Neural cell (in vitro differentiated cells): ENCODE measurements at regions not wholly inside any gene's neighbourhood (a gene's known extent, or its start where the extent isn't known, plus 50 kb on each side); places are given as distances from the start of the nearest gene placed in this dataset.

Experiments used
- EP300 ChIP-seq: fragments of 450-650 bp; conservative IDR thresholded peaks from 2 replicates; pipeline ENCODE4 v1.6.1; 2014; ENCODE audit warnings: antibody characterized with exemption, mild to moderate bottlenecking, moderate library complexity; ENCODE audit not compliant: poor library complexity, severe bottlenecking
- EZH2 ChIP-seq: fragments of 200-600, 300-800 bp; shearing (Covaris generic), sonication (generic); IDR thresholded peaks from 2 replicates; pipeline ENCODE4 v1.6.1; 2014; ENCODE audit warnings: antibody characterized with exemption, low read length, borderline replicate concordance, mild to moderate bottlenecking; ENCODE audit not compliant: insufficient read depth, poor library complexity, severe bottlenecking
- POLR2AphosphoS5 ChIP-seq: IDR thresholded peaks from 2 replicates; pipeline ENCODE4 v1.6.1; 2012
- RAD21 ChIP-seq: fragments of 450-650 bp; conservative IDR thresholded peaks from 2 replicates; pipeline ENCODE4 v1.6.1; 2014; ENCODE audit warnings: antibody characterized with exemption, mild to moderate bottlenecking, moderate library complexity
- TF ChIP-seq, protein P1 (sequence below): fragments of 450-650 bp; IDR thresholded peaks from 2 replicates; pipeline ENCODE4 v1.5.1; 2014; ENCODE audit warnings: antibody characterized with exemption, mild to moderate bottlenecking, moderate library complexity; ENCODE audit not compliant: poor library complexity, severe bottlenecking
- TF ChIP-seq, protein P2 (sequence below): IDR thresholded peaks from 2 replicates; pipeline ENCODE4 v1.6.1; 2012; ENCODE audit warnings: borderline replicate concordance

DNA sequence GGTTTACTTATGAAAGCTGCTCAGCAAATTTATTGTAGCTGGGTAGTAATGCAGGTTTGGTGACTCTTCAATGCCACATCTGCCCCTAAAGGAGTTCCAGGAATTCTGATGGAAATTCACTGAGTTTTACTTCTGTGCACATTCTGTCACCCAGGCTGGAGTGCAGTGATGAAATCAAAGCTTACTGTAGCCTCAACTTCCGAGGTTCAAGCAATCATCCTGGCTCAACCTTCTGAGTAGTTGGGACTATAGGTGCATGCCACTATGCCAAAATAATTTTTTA lies 150.6 kb upstream of the RUNX1 start:
- no peak for TF ChIP-seq RAD21
- TF ChIP-seq POLR2AphosphoS5, result no peak
- no peak for TF ChIP-seq EZH2
- TF ChIP-seq EP300, result no peak
- TF ChIP-seq, protein P1, sequence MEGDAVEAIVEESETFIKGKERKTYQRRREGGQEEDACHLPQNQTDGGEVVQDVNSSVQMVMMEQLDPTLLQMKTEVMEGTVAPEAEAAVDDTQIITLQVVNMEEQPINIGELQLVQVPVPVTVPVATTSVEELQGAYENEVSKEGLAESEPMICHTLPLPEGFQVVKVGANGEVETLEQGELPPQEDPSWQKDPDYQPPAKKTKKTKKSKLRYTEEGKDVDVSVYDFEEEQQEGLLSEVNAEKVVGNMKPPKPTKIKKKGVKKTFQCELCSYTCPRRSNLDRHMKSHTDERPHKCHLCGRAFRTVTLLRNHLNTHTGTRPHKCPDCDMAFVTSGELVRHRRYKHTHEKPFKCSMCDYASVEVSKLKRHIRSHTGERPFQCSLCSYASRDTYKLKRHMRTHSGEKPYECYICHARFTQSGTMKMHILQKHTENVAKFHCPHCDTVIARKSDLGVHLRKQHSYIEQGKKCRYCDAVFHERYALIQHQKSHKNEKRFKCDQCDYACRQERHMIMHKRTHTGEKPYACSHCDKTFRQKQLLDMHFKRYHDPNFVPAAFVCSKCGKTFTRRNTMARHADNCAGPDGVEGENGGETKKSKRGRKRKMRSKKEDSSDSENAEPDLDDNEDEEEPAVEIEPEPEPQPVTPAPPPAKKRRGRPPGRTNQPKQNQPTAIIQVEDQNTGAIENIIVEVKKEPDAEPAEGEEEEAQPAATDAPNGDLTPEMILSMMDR, result no peak
- TF ChIP-seq, protein P2, sequence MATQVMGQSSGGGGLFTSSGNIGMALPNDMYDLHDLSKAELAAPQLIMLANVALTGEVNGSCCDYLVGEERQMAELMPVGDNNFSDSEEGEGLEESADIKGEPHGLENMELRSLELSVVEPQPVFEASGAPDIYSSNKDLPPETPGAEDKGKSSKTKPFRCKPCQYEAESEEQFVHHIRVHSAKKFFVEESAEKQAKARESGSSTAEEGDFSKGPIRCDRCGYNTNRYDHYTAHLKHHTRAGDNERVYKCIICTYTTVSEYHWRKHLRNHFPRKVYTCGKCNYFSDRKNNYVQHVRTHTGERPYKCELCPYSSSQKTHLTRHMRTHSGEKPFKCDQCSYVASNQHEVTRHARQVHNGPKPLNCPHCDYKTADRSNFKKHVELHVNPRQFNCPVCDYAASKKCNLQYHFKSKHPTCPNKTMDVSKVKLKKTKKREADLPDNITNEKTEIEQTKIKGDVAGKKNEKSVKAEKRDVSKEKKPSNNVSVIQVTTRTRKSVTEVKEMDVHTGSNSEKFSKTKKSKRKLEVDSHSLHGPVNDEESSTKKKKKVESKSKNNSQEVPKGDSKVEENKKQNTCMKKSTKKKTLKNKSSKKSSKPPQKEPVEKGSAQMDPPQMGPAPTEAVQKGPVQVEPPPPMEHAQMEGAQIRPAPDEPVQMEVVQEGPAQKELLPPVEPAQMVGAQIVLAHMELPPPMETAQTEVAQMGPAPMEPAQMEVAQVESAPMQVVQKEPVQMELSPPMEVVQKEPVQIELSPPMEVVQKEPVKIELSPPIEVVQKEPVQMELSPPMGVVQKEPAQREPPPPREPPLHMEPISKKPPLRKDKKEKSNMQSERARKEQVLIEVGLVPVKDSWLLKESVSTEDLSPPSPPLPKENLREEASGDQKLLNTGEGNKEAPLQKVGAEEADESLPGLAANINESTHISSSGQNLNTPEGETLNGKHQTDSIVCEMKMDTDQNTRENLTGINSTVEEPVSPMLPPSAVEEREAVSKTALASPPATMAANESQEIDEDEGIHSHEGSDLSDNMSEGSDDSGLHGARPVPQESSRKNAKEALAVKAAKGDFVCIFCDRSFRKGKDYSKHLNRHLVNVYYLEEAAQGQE, result no peak
